Body of pancreas (tissue), 4 donors: ENCODE measurements at regions not wholly inside any gene's neighbourhood (a gene's known extent, or its start where the extent isn't known, plus 50 kb on each side); places are given as distances from the start of the nearest gene placed in this dataset.

ENCODE experiments used
- ATAC-seq: fragments of 150-250 bp; one replicate; pipeline ENCODE4 v1.9.1; 2016
- DNase-seq, 4 donors: peaks; one replicate each; pipeline ENCODE4 v3.0.0-alpha.2; 2019
- H3K27ac ChIP-seq, 4 donors: fragments of 200-600 bp; sonication (generic); 1 replicate in 3 of 4; 2 replicates in 1 of 4; pipeline versions ENCODE4 v1.5.1 to v1.6.1; 2016 to 2019; ENCODE audit warnings: mild to moderate bottlenecking in 1 of 4, mixed read lengths in 1 of 4, moderate library complexity in 1 of 4
- H3K27me3 ChIP-seq, 2 donors: fragments of 200-600 bp; sonication (generic); one replicate each; pipeline ENCODE4 v1.6.0; 2016; ENCODE audit warnings: mild to moderate bottlenecking in 1 of 2
- H3K36me3 ChIP-seq, 2 donors: fragments of 200-600 bp; sonication (generic); replicated peaks in 1 of 2; 2 replicates each; pipeline ENCODE4 v1.5.1; 2016; ENCODE audit warnings: low read depth in 2 of 2; ENCODE audit not compliant: insufficient read depth in 1 of 2
- H3K4me1 ChIP-seq: fragments of 200-600 bp; sonication (generic); one replicate; pipeline ENCODE4 v1.6.0; 2016
- H3K4me3 ChIP-seq, 2 donors: fragments of 200-600 bp; sonication (generic); 1 replicate in 1 of 2; 2 replicates in 1 of 2; pipeline ENCODE4 v1.5.1; 2016 to 2019
- H3K9me3 ChIP-seq, 3 donors: fragments of 200-600 bp; sonication (generic); 1 replicate in 2 of 3; 2 replicates in 1 of 3; pipeline ENCODE4 v1.5.1; 2016
- CTCF ChIP-seq, 7 experiments: fragments of 450-650 bp in 4 of 7; fragments of 200-600 bp in 3 of 7; sonication (generic) in 3 of 7; IDR thresholded peaks; one replicate each; pipeline ENCODE4 v1.5.1; 2016 to 2019; ENCODE audit warnings: antibody characterized with exemption in 7 of 7
- POLR2A ChIP-seq, 3 donors: fragments of 450-650 bp; IDR thresholded peaks; one replicate each; pipeline ENCODE4 v1.6.1; 2016; ENCODE audit warnings: antibody characterized with exemption in 3 of 3, mild to moderate bottlenecking in 2 of 3
- WGBS, 2 donors: methylation state at CpG; one replicate each; pipeline ENCODE4 v1.1.5; 2017; 5-methylcytosine and 5-hydroxymethylcytosine counted together
- intact Hi-C: fragments of 100-400 bp; cut with DNase I; formaldehyde crosslinking; loops from one replicate; pipeline ENCODE4 v1.15.1; 2023

GRCh38 chr2:151197184-151198108 is 64.2 kb downstream of the RBM43 start:
- H3K27ac ChIP-seq: no peak overlapping the region
- no peak for TF ChIP-seq CTCF (IDR thresholded peaks at IDR 0.05)
- no peak for TF ChIP-seq POLR2A (IDR thresholded peaks at IDR 0.05)
- H3K4me1 ChIP-seq: no peaks in the 10 kb centered on the region
- H3K9me3 ChIP-seq: no peaks in the 10 kb centered on the region
- intact Hi-C loops: no loop called here
- H3K27me3 ChIP-seq: no peaks in the 10 kb centered on the region
- no peak overlapping the region for H3K4me3 ChIP-seq
- ATAC-seq (no peak), DNase-seq (no peak)
- 59 to 70% methylated on average over 7 of the region's 7 CpGs for WGBS, 2 donors
- H3K36me3 ChIP-seq: no peaks in the 10 kb centered on the region

- Histone ChIP-seq H3K36me3 (no peaks in the 10 kb centered on the region), H3K27ac (no peak overlapping the region), H3K27me3 (no peaks in the 10 kb centered on the region), H3K4me3 (no peak overlapping the region), H3K9me3 (no peaks in the 10 kb centered on the region), H3K4me1 (no peaks in the 10 kb centered on the region)
- intact Hi-C loops: no loop called here
- TF ChIP-seq POLR2A (IDR thresholded peaks at IDR 0.05) (no peak), CTCF (IDR thresholded peaks at IDR 0.05) (no peak)
- no peak for ATAC-seq
- DNase-seq: no peak
- 71% methylated on average over 4 of the region's 4 CpGs for WGBS, 2 donors
These were observed 68.1 kb downstream of the RBM43 start for GRCh38 chr2:151193576-151193975.

GRCh38 chr2:151192681-151193080 is 69.0 kb downstream of the RBM43 start:
- ATAC-seq (no peak), DNase-seq (no peak)
- Histone ChIP-seq H3K4me3 (no peak overlapping the region), H3K27me3 (no peaks in the 10 kb centered on the region), H3K9me3 (no peaks in the 10 kb centered on the region), H3K27ac (no peak overlapping the region), H3K36me3 (no peaks in the 10 kb centered on the region), H3K4me1 (no peaks in the 10 kb centered on the region)
- 74 to 89% methylated on average over 2 of the region's 2 CpGs for WGBS, 2 donors
- intact Hi-C loops: no loop called here
- TF ChIP-seq POLR2A (IDR thresholded peaks at IDR 0.05): no peak
- TF ChIP-seq CTCF (IDR thresholded peaks at IDR 0.05): no peak

- intact Hi-C loops: no loop called here
- WGBS, 2 donors: 73 to 75% methylated on average over 2 of the region's 2 CpGs
- TF ChIP-seq CTCF (IDR thresholded peaks at IDR 0.05) (no peak), POLR2A (IDR thresholded peaks at IDR 0.05) (no peak)
- Histone ChIP-seq H3K4me1 (no peaks in the 10 kb centered on the region), H3K27ac (no peak overlapping the region), H3K9me3 (no peaks in the 10 kb centered on the region), H3K36me3 (no peaks in the 10 kb centered on the region), H3K4me3 (no peak overlapping the region), H3K27me3 (no peaks in the 10 kb centered on the region)
- DNase-seq (no peak), ATAC-seq (no peak)
These were observed 70.7 kb downstream of the RBM43 start for GRCh38 chr2:151191001-151191400.

GRCh38 chr2:151189125-151189524 is 72.5 kb downstream of the RBM43 start:
- Histone ChIP-seq H3K9me3 (no peaks in the 10 kb centered on the region), H3K4me3 (no peak overlapping the region), H3K27ac (no peak overlapping the region), H3K4me1 (no peaks in the 10 kb centered on the region), H3K36me3 (no peaks in the 10 kb centered on the region), H3K27me3 (no peaks in the 10 kb centered on the region)
- 53 to 91% methylated on average over 3 of the region's 3 CpGs for WGBS, 2 donors
- intact Hi-C loops: no loop called here
- no peak for DNase-seq
- no peak for ATAC-seq
- TF ChIP-seq POLR2A (IDR thresholded peaks at IDR 0.05): no peak
